ENCODE measurements at regions not wholly inside any gene's neighbourhood (a gene's known extent, or its start where the extent isn't known, plus 50 kb on each side); places are given as distances from the start of the nearest gene placed in this dataset.

DNA sequence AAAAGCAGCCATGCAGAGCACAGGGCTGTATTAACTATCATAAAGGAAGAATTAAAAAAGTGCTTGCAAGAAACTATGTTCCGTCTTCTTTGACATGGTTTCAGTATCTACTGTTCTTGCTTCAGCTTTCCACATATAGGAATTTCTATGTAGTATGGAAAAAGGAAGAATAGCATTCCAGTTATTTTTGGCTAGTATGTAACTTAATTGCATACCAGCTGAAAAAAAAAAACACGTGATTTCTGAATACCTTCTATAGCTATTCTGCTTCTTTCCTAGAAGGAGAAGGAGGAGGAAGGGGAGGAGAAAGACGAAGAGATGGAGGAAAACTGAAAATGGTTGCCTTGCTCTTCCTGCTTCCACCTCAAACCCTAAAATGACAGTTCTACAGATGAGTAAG, 619.0 kb downstream of the KCTD12 start:
- BruUV-seq (replicated peaks): no TSS peak
- TF ChIP-seq JUN (IDR thresholded peaks at IDR 0.05; ENCODE audit: borderline replicate concordance, insufficient read depth, insufficient read length, low read depth): no peak
- TF ChIP-seq MYC (IDR thresholded peaks at IDR 0.05; ENCODE audit: low read depth, low read length): no peak
- no peak for TF ChIP-seq POLR2A (IDR thresholded peaks at IDR 0.05; ENCODE audit: low read depth, low read length)
- no peak for TF ChIP-seq EZH2 (IDR thresholded peaks at IDR 0.05; ENCODE audit: borderline replicate concordance, low read depth, low read length, severe bottlenecking)
- TF ChIP-seq, protein P1, sequence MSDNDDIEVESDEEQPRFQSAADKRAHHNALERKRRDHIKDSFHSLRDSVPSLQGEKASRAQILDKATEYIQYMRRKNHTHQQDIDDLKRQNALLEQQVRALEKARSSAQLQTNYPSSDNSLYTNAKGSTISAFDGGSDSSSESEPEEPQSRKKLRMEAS (IDR thresholded peaks at IDR 0.05; ENCODE audit: insufficient read depth, insufficient read length): no peak
- TF ChIP-seq POLR2AphosphoS5 (IDR thresholded peaks at IDR 0.05; ENCODE audit: insufficient read depth, low read depth, low read length): no peak
- TF ChIP-seq, protein P2, sequence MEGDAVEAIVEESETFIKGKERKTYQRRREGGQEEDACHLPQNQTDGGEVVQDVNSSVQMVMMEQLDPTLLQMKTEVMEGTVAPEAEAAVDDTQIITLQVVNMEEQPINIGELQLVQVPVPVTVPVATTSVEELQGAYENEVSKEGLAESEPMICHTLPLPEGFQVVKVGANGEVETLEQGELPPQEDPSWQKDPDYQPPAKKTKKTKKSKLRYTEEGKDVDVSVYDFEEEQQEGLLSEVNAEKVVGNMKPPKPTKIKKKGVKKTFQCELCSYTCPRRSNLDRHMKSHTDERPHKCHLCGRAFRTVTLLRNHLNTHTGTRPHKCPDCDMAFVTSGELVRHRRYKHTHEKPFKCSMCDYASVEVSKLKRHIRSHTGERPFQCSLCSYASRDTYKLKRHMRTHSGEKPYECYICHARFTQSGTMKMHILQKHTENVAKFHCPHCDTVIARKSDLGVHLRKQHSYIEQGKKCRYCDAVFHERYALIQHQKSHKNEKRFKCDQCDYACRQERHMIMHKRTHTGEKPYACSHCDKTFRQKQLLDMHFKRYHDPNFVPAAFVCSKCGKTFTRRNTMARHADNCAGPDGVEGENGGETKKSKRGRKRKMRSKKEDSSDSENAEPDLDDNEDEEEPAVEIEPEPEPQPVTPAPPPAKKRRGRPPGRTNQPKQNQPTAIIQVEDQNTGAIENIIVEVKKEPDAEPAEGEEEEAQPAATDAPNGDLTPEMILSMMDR (IDR thresholded peaks at IDR 0.05; ENCODE audit: extremely low read depth in 1 of 2, insufficient read depth in 1 of 2, low read depth in 1 of 2, low read length in 2 of 2): no peak
- TF ChIP-seq GATA2 (IDR thresholded peaks at IDR 0.05; ENCODE audit: insufficient read depth, insufficient read length, low read depth, low read length): no peak
- no peak for TF ChIP-seq FOS (IDR thresholded peaks at IDR 0.05; ENCODE audit: borderline replicate concordance, insufficient read depth, low read length)
- no peak overlapping the region for H3K4me2 ChIP-seq (ENCODE audit: insufficient read depth, low read length)
- no peak overlapping the region for H3K27ac ChIP-seq (ENCODE audit: insufficient read depth, low read depth, low read length)
- no peaks in the 10 kb centered on the region for H3K36me3 ChIP-seq (ENCODE audit: control insufficient read depth in 2 of 2, extremely low read depth in 1 of 2, insufficient read depth in 2 of 2, low read length in 2 of 2)
- FAIRE-seq (no peak), DNase-seq (ENCODE audit: low read depth, low spot score) (no peak)
- no peaks in the 10 kb centered on the region for H4K20me1 ChIP-seq (replicated peaks; ENCODE audit: control insufficient read depth, extremely low read depth, insufficient read depth, low read length)
- H3K4me1 ChIP-seq (ENCODE audit: control insufficient read depth, extremely low read depth, insufficient read depth, low read length): no peaks in the 10 kb centered on the region
- H2AFZ ChIP-seq (ENCODE audit: low read depth, low read length): no peak overlapping the region
- H3K4me3 ChIP-seq (replicated peaks in 1 of 3; ENCODE audit: insufficient read depth in 1 of 3, low read depth in 1 of 3, low read length in 3 of 3): no peak overlapping the region
- dilution Hi-C loops (cut with MboI; ENCODE audit: extremely low pct_ligation_motif_present, low sequenced_read_pairs): no loop called here
- ChIA-PET POLR2A (no interaction called here), CTCF (no interaction called here)
- H3K9me1 ChIP-seq (replicated peaks; ENCODE audit: control insufficient read depth, extremely low read depth, insufficient read depth, low read length): no peaks in the 10 kb centered on the region
- no peaks in the 10 kb centered on the region for H3K27me3 ChIP-seq (ENCODE audit: control insufficient read depth in 2 of 2, insufficient read depth in 2 of 2, low read length in 2 of 2)
- no peak overlapping the region for H3K9ac ChIP-seq (replicated peaks; ENCODE audit: extremely low read depth, insufficient read depth, low read length)
- H3K9me3 ChIP-seq (replicated peaks; ENCODE audit: control insufficient read depth, insufficient read depth, low read length): no peaks in the 10 kb centered on the region
- intact Hi-C loops (cut with micrococcal nuclease): no loop called here
- no peaks in the 10 kb centered on the region for H3K79me2 ChIP-seq (ENCODE audit: control insufficient read depth, insufficient read depth, low read length)

Data from endothelial cell of umbilical vein (primary cell).